Ascending aorta (tissue), 2 donors: ENCODE measurements at regions not wholly inside any gene's neighbourhood (a gene's known extent, or its start where the extent isn't known, plus 50 kb on each side); places are given as distances from the start of the nearest gene placed in this dataset.

Experiments used
- DNase-seq, 2 donors: peaks; one replicate each; pipeline ENCODE4 v3.0.0-alpha.2; 2019; ENCODE audit warnings: low spot score in 2 of 2
- H3K27ac ChIP-seq, 2 donors: fragments of 200-600 bp; sonication (generic); one replicate each; pipeline ENCODE4 v1.5.1; 2016 to 2017; ENCODE audit warnings: mild to moderate bottlenecking in 1 of 2
- H3K27me3 ChIP-seq: fragments of 200-600 bp; sonication (generic); one replicate; pipeline ENCODE4 v1.5.1; 2017
- H3K36me3 ChIP-seq, 2 donors: fragments of 200-600 bp; sonication (generic); one replicate each; pipeline ENCODE4 v1.5.1; 2016
- H3K4me1 ChIP-seq, 2 donors: fragments of 200-600 bp; sonication (generic); one replicate each; pipeline ENCODE4 v1.5.1; 2016 to 2017; ENCODE audit warnings: mild to moderate bottlenecking in 1 of 2
- H3K4me3 ChIP-seq, 2 donors: fragments of 200-600 bp; sonication (generic); one replicate each; pipeline ENCODE4 v1.5.1; 2016 to 2017; ENCODE audit warnings: mild to moderate bottlenecking in 1 of 2
- H3K9me3 ChIP-seq, 2 donors: fragments of 200-600 bp; sonication (generic); one replicate each; pipeline ENCODE4 v1.5.1; 2016
- CTCF ChIP-seq, 3 experiments: fragments of 200-600 bp in 2 of 3; fragments of 450-650 bp in 1 of 3; sonication (generic) in 2 of 3; IDR thresholded peaks; one replicate each; pipeline ENCODE4 v1.5.1; 2016 to 2019; ENCODE audit warnings: antibody characterized with exemption in 3 of 3, mild to moderate bottlenecking in 1 of 3, moderate library complexity in 1 of 3
- intact Hi-C: fragments of 100-400 bp; cut with DNase I; formaldehyde crosslinking; loops from one replicate; pipeline ENCODE4 v1.15.1; 2023

GRCh38 chr2:524442-524841 is 152.8 kb downstream of the TMEM18 start:
- Histone ChIP-seq H3K36me3 (no peaks in the 10 kb centered on the region), H3K4me1 (no peaks in the 10 kb centered on the region), H3K9me3 (no peaks in the 10 kb centered on the region), H3K27ac (no peak overlapping the region), H3K4me3 (no peak overlapping the region), H3K27me3 (no peaks in the 10 kb centered on the region)
- DNase-seq: no peak
- no peak for TF ChIP-seq CTCF (IDR thresholded peaks at IDR 0.05)
- intact Hi-C loops: no loop called here

- Histone ChIP-seq H3K4me3 (no peak overlapping the region), H3K4me1 (no peaks in the 10 kb centered on the region), H3K27ac (no peak overlapping the region), H3K27me3 (no peaks in the 10 kb centered on the region), H3K9me3 (no peaks in the 10 kb centered on the region), H3K36me3 (no peaks in the 10 kb centered on the region)
- TF ChIP-seq CTCF (IDR thresholded peaks at IDR 0.05): no peak
- intact Hi-C loops: no loop called here
- no peak for DNase-seq
Measured at GRCh38 chr2:523698-524270, 153.4 kb downstream of the TMEM18 start.

GRCh38 chr2:522776-523175 is 154.4 kb downstream of the TMEM18 start:
- Histone ChIP-seq H3K27ac (no peak overlapping the region), H3K36me3 (no peaks in the 10 kb centered on the region), H3K4me1 (no peaks in the 10 kb centered on the region), H3K9me3 (no peaks in the 10 kb centered on the region), H3K4me3 (no peak overlapping the region), H3K27me3 (no peaks in the 10 kb centered on the region)
- no peak for DNase-seq
- no peak for TF ChIP-seq CTCF (IDR thresholded peaks at IDR 0.05)
- intact Hi-C loops: no loop called here

GRCh38 chr2:521853-522530 is 155.2 kb downstream of the TMEM18 start:
- no peak for DNase-seq
- no peaks in the 10 kb centered on the region for H3K27me3 ChIP-seq
- TF ChIP-seq CTCF (IDR thresholded peaks at IDR 0.05): no peak
- H3K4me1 ChIP-seq: no peaks in the 10 kb centered on the region
- no peaks in the 10 kb centered on the region for H3K9me3 ChIP-seq
- no peaks in the 10 kb centered on the region for H3K36me3 ChIP-seq
- no peak overlapping the region for H3K27ac ChIP-seq
- intact Hi-C loops: no loop called here
- H3K4me3 ChIP-seq: no peak overlapping the region

- Histone ChIP-seq H3K27me3 (no peaks in the 10 kb centered on the region), H3K4me3 (no peak overlapping the region), H3K9me3 (no peaks in the 10 kb centered on the region), H3K27ac (no peak overlapping the region), H3K4me1 (no peaks in the 10 kb centered on the region), H3K36me3 (no peaks in the 10 kb centered on the region)
- no peak for DNase-seq
- intact Hi-C loops: no loop called here
- TF ChIP-seq CTCF (IDR thresholded peaks at IDR 0.05): no peak
Measured at GRCh38 chr2:520663-521340, 156.4 kb downstream of the TMEM18 start.
